ENCODE measurements at regions not wholly inside any gene's neighbourhood (a gene's known extent, or its start where the extent isn't known, plus 50 kb on each side); places are given as distances from the start of the nearest gene placed in this dataset.

GRCh38 chr4:122528879-122529278, 72.4 kb upstream of the IL2 start:
- no peak for TF ChIP-seq CEBPB (IDR thresholded peaks at IDR 0.05)
- no peak for TF ChIP-seq ZFP36 (IDR thresholded peaks at IDR 0.05; ENCODE audit: borderline replicate concordance, partially characterized antibody)
- TF ChIP-seq, protein P1, sequence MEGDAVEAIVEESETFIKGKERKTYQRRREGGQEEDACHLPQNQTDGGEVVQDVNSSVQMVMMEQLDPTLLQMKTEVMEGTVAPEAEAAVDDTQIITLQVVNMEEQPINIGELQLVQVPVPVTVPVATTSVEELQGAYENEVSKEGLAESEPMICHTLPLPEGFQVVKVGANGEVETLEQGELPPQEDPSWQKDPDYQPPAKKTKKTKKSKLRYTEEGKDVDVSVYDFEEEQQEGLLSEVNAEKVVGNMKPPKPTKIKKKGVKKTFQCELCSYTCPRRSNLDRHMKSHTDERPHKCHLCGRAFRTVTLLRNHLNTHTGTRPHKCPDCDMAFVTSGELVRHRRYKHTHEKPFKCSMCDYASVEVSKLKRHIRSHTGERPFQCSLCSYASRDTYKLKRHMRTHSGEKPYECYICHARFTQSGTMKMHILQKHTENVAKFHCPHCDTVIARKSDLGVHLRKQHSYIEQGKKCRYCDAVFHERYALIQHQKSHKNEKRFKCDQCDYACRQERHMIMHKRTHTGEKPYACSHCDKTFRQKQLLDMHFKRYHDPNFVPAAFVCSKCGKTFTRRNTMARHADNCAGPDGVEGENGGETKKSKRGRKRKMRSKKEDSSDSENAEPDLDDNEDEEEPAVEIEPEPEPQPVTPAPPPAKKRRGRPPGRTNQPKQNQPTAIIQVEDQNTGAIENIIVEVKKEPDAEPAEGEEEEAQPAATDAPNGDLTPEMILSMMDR (IDR thresholded peaks at IDR 0.05) = no peak
- no peak for TF ChIP-seq KDM1A (IDR thresholded peaks at IDR 0.05; ENCODE audit: low read depth)
- TF ChIP-seq, protein P2, sequence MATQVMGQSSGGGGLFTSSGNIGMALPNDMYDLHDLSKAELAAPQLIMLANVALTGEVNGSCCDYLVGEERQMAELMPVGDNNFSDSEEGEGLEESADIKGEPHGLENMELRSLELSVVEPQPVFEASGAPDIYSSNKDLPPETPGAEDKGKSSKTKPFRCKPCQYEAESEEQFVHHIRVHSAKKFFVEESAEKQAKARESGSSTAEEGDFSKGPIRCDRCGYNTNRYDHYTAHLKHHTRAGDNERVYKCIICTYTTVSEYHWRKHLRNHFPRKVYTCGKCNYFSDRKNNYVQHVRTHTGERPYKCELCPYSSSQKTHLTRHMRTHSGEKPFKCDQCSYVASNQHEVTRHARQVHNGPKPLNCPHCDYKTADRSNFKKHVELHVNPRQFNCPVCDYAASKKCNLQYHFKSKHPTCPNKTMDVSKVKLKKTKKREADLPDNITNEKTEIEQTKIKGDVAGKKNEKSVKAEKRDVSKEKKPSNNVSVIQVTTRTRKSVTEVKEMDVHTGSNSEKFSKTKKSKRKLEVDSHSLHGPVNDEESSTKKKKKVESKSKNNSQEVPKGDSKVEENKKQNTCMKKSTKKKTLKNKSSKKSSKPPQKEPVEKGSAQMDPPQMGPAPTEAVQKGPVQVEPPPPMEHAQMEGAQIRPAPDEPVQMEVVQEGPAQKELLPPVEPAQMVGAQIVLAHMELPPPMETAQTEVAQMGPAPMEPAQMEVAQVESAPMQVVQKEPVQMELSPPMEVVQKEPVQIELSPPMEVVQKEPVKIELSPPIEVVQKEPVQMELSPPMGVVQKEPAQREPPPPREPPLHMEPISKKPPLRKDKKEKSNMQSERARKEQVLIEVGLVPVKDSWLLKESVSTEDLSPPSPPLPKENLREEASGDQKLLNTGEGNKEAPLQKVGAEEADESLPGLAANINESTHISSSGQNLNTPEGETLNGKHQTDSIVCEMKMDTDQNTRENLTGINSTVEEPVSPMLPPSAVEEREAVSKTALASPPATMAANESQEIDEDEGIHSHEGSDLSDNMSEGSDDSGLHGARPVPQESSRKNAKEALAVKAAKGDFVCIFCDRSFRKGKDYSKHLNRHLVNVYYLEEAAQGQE (IDR thresholded peaks at IDR 0.05) = no peak
- TF ChIP-seq, protein P3, sequence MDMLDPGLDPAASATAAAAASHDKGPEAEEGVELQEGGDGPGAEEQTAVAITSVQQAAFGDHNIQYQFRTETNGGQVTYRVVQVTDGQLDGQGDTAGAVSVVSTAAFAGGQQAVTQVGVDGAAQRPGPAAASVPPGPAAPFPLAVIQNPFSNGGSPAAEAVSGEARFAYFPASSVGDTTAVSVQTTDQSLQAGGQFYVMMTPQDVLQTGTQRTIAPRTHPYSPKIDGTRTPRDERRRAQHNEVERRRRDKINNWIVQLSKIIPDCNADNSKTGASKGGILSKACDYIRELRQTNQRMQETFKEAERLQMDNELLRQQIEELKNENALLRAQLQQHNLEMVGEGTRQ (IDR thresholded peaks at IDR 0.05) = no peak
- TF ChIP-seq RNF2 (IDR thresholded peaks at IDR 0.05; ENCODE audit: borderline replicate concordance, low read depth) = no peak
- TF ChIP-seq, protein P4, sequence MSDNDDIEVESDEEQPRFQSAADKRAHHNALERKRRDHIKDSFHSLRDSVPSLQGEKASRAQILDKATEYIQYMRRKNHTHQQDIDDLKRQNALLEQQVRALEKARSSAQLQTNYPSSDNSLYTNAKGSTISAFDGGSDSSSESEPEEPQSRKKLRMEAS (IDR thresholded peaks at IDR 0.05) = no peak
